ENCODE measurements at regions not wholly inside any gene's neighbourhood (a gene's known extent, or its start where the extent isn't known, plus 50 kb on each side); places are given as distances from the start of the nearest gene placed in this dataset.
"Not testable (repeated sequence)": the region's sequence is repeated elsewhere in the genome, so short reads cannot be mapped to it uniquely, and the experiment has no call there.

DNA sequence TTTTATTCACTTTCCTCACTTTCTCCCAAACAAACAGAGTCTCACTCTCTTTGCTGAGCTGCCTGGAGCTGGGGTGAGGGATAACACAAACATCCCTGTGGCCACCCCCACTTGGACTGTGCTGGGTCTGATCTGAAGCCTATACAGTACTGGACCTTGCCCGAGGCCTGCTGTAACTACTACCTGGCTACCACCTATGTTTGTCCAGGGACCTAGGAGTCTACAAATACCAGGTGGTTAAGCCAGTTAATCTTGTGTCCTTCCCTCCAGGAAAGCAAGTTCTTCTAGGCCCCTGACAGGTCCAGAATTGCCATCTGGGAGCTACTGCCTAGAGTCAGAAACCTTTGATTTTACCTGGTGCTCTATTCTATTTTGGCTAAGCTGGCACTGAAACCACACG, 87.3 kb downstream of the RTL3 start:
- TF ChIP-seq CTCF (IDR thresholded peaks at IDR 0.05; ENCODE audit: low read depth, low read length, missing control alignments) = no peak
- no peak overlapping the region for H3K4me3 ChIP-seq (ENCODE audit: low read depth, low read length)
- in situ Hi-C loops (cut with HindIII; ENCODE audit: low sequenced_read_pairs) = no loop called here
- no peak for DNase-seq (ENCODE audit: low read depth)

- H3K4me3 ChIP-seq (ENCODE audit: low read depth, low read length) = no peak overlapping the region
- TF ChIP-seq CTCF (IDR thresholded peaks at IDR 0.05; ENCODE audit: low read depth, low read length, missing control alignments) = peak; percentile 24
- in situ Hi-C loops (cut with HindIII; ENCODE audit: low sequenced_read_pairs) = no loop called here
- no peak for DNase-seq (ENCODE audit: low read depth)
Observed at GRCh38 chrX:78555401-78555980, 103.6 kb downstream of the RTL3 start.

GRCh38 chrX:78552628-78553027, 106.5 kb downstream of the RTL3 start:
- in situ Hi-C loops (cut with HindIII; ENCODE audit: low sequenced_read_pairs); H3K4me3 ChIP-seq (ENCODE audit: low read depth, low read length); DNase-seq (ENCODE audit: low read depth): not testable (repeated sequence)

DNA sequence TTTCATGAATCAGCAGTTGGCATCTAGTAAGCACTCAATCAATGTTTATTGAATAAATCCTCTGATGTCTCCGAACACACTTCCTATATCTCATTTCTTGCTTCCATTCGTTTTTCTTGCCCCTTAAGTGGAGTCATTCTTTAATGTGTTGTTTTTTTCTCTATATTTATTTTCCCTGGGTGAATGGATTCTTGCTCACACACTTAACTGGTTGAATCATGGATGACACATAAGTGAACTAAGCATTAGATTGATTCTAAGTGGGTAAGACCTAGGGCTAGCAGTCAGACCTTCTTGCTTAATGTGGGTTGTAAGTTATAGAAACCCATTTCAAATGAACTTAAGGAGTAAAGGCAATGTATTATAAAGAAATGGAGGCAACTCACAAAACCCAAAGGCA, 111.1 kb downstream of the RTL3 start:
- no peak overlapping the region for H3K4me3 ChIP-seq (ENCODE audit: low read depth, low read length)
- TF ChIP-seq CTCF (IDR thresholded peaks at IDR 0.05; ENCODE audit: low read depth, low read length, missing control alignments) = no peak
- in situ Hi-C loops (cut with HindIII; ENCODE audit: low sequenced_read_pairs) = no loop called here
- no peak for DNase-seq (ENCODE audit: low read depth)

- no peak overlapping the region for H3K4me3 ChIP-seq (ENCODE audit: low read depth, low read length)
- no peak for DNase-seq (ENCODE audit: low read depth)
- no peak for TF ChIP-seq CTCF (IDR thresholded peaks at IDR 0.05; ENCODE audit: low read depth, low read length, missing control alignments)
- in situ Hi-C loops (cut with HindIII; ENCODE audit: low sequenced_read_pairs) = no loop called here
Observed at GRCh38 chrX:78545233-78545632, 113.9 kb downstream of the RTL3 start.

DNA sequence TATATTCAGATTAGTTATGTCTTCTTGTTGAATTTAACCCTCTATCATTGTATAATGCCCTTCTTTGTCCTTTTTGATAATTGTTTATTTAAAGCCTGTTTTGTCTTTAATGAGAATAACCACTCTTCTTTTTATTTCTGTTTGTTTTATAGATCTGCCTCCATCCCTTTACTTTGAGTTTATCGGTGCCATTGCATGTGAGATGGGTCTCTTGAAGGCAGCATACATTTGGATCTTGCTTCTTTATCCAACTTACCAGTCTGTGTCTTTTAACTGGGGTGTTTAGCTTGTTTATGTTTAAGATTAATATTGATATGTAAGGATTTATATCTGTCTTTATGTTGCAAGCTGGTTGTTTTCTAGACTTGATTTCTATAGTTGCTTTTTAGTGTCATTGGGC, 115.8 kb downstream of the RTL3 start:
- no peak for TF ChIP-seq CTCF (IDR thresholded peaks at IDR 0.05; ENCODE audit: low read depth, low read length, missing control alignments)
- no peak overlapping the region for H3K4me3 ChIP-seq (ENCODE audit: low read depth, low read length)
- DNase-seq (ENCODE audit: low read depth) = no peak
- in situ Hi-C loops (cut with HindIII; ENCODE audit: low sequenced_read_pairs) = no loop called here

GRCh38 chrX:78540171-78540570, 119.0 kb downstream of the RTL3 start:
- no peak overlapping the region for H3K4me3 ChIP-seq (ENCODE audit: low read depth, low read length)
- in situ Hi-C loops (cut with HindIII; ENCODE audit: low sequenced_read_pairs) = no loop called here
- no peak for DNase-seq (ENCODE audit: low read depth)
- TF ChIP-seq CTCF (IDR thresholded peaks at IDR 0.05; ENCODE audit: low read depth, low read length, missing control alignments) = no peak

All from astrocyte of the cerebellum (primary cell).